Thyroid gland (tissue), 4 donors: ENCODE measurements at regions not wholly inside any gene's neighbourhood (a gene's known extent, or its start where the extent isn't known, plus 50 kb on each side); places are given as distances from the start of the nearest gene placed in this dataset.

Source experiments
- CTCF ChIP-seq, 6 experiments: fragments of 200-600 bp in 3 of 6; fragments of 450-650 bp in 3 of 6; sonication (generic) in 3 of 6; IDR thresholded peaks; one replicate each; pipeline ENCODE4 v1.5.1; 2016 to 2019; ENCODE audit warnings: antibody characterized with exemption in 6 of 6, mild to moderate bottlenecking in 2 of 6, inconsistent platforms in 1 of 6, moderate library complexity in 1 of 6
- POLR2A ChIP-seq, 2 donors: fragments of 450-650 bp; IDR thresholded peaks; one replicate each; pipeline ENCODE4 v1.6.1; 2017; ENCODE audit warnings: antibody characterized with exemption in 2 of 2, mild to moderate bottlenecking in 2 of 2, moderate library complexity in 1 of 2

GRCh38 chr13:86541461-86541860 is 742.2 kb upstream of the SLITRK6 start:
- TF ChIP-seq CTCF (IDR thresholded peaks at IDR 0.05) (no peak), POLR2A (IDR thresholded peaks at IDR 0.05) (no peak)
